Neural cell (in vitro differentiated cells): ENCODE measurements at regions not wholly inside any gene's neighbourhood (a gene's known extent, or its start where the extent isn't known, plus 50 kb on each side); places are given as distances from the start of the nearest gene placed in this dataset.

Experiments used
- H2AFZ ChIP-seq: fragments of 200-600, 300-800 bp; sonication (generic), shearing (Covaris generic); 2 replicates; pipeline ENCODE4 v1.6.0; 2014; ENCODE audit warnings: low read depth, mild to moderate bottlenecking, antibody characterized with exemption, low read length, moderate library complexity
- H3F3A ChIP-seq: fragments of 200-600 bp; shearing (Covaris generic); 2 replicates; pipeline ENCODE4 v1.6.1; 2016; ENCODE audit warnings: mild to moderate bottlenecking, moderate library complexity, mixed read lengths, antibody characterized with exemption, low read length; ENCODE audit not compliant: insufficient read depth, poor library complexity, severe bottlenecking
- H3K27ac ChIP-seq: fragments of 200-600, 300-800 bp; sonication (generic), shearing (Covaris generic); 2 replicates; pipeline ENCODE4 v1.5.1; 2014; ENCODE audit warnings: mild to moderate bottlenecking, low read length, moderate library complexity
- H3K27me3 ChIP-seq: fragments of 300-800, 200-600 bp; sonication (generic), shearing (Covaris generic); 2 replicates; pipeline ENCODE4 v1.6.0; 2014; ENCODE audit warnings: mild to moderate bottlenecking, low read depth, low read length, moderate library complexity; ENCODE audit not compliant: insufficient read depth
- H3K36me3 ChIP-seq: fragments of 300-800, 200-600 bp; sonication (generic), shearing (Covaris generic); 2 replicates; pipeline ENCODE4 v1.5.1; 2014; ENCODE audit warnings: mild to moderate bottlenecking, antibody characterized with exemption, low read length, moderate library complexity; ENCODE audit not compliant: insufficient read depth
- H3K4me2 ChIP-seq: fragments of 300-800, 200-600 bp; sonication (generic), shearing (Covaris generic); 2 replicates; pipeline ENCODE4 v1.6.0; 2014; ENCODE audit warnings: mild to moderate bottlenecking, low read length
- H3K4me3 ChIP-seq: fragments of 300-800, 200-600 bp; sonication (generic), shearing (Covaris generic); 2 replicates; pipeline ENCODE4 v1.5.1; 2014; ENCODE audit warnings: mild to moderate bottlenecking, low read length, moderate library complexity
- H3K79me2 ChIP-seq: fragments of 200-600 bp; shearing (Covaris generic); replicated peaks from 2 replicates; pipeline ENCODE4 v1.6.0; 2014; ENCODE audit warnings: mild to moderate bottlenecking, low read length, moderate library complexity; ENCODE audit not compliant: insufficient read depth
- H3K9ac ChIP-seq: fragments of 300-800, 200-600 bp; sonication (generic), shearing (Covaris generic); 2 replicates; pipeline ENCODE4 v1.6.1; 2016; ENCODE audit warnings: mild to moderate bottlenecking, low read length, mixed read lengths
- H3K9me2 ChIP-seq: fragments of 200-600 bp; shearing (Covaris generic); 2 replicates; pipeline ENCODE4 v1.6.1; 2016; ENCODE audit warnings: mild to moderate bottlenecking, low read length, mixed read lengths; ENCODE audit not compliant: insufficient read depth
- H3K9me3 ChIP-seq: fragments of 200-600, 300-800 bp; sonication (generic), shearing (Covaris generic); 2 replicates; pipeline ENCODE4 v1.6.1; 2016; ENCODE audit warnings: mild to moderate bottlenecking, mixed run types, low read length, moderate library complexity, mixed read lengths
- H4K20me1 ChIP-seq: fragments of 200-600 bp; shearing (Covaris generic); 2 replicates; pipeline ENCODE4 v1.6.1; 2016; ENCODE audit warnings: mild to moderate bottlenecking, mixed run types; ENCODE audit not compliant: insufficient read depth
- CTCF ChIP-seq: fragments of 450-650 bp; IDR thresholded peaks from 2 replicates; pipeline ENCODE4 v1.5.1; 2014; ENCODE audit warnings: antibody characterized with exemption, mild to moderate bottlenecking, moderate library complexity; ENCODE audit not compliant: poor library complexity, severe bottlenecking
- EP300 ChIP-seq: fragments of 450-650 bp; conservative IDR thresholded peaks from 2 replicates; pipeline ENCODE4 v1.6.1; 2014; ENCODE audit warnings: antibody characterized with exemption, mild to moderate bottlenecking, moderate library complexity; ENCODE audit not compliant: poor library complexity, severe bottlenecking
- EZH2 ChIP-seq: fragments of 200-600, 300-800 bp; shearing (Covaris generic), sonication (generic); IDR thresholded peaks from 2 replicates; pipeline ENCODE4 v1.6.1; 2014; ENCODE audit warnings: antibody characterized with exemption, low read length, borderline replicate concordance, mild to moderate bottlenecking; ENCODE audit not compliant: insufficient read depth, poor library complexity, severe bottlenecking
- MXI1 ChIP-seq: fragments of 450-650 bp; conservative IDR thresholded peaks from 2 replicates; pipeline ENCODE4 v1.6.1; 2014; ENCODE audit warnings: antibody characterized with exemption, mild to moderate bottlenecking; ENCODE audit not compliant: poor library complexity, severe bottlenecking
- POLR2AphosphoS5 ChIP-seq: IDR thresholded peaks from 2 replicates; pipeline ENCODE4 v1.6.1; 2012
- RAD21 ChIP-seq: fragments of 450-650 bp; conservative IDR thresholded peaks from 2 replicates; pipeline ENCODE4 v1.6.1; 2014; ENCODE audit warnings: antibody characterized with exemption, mild to moderate bottlenecking, moderate library complexity
- REST ChIP-seq: IDR thresholded peaks from 2 replicates; pipeline ENCODE4 v1.6.1; 2012; ENCODE audit warnings: borderline replicate concordance
- SMC3 ChIP-seq: fragments of 450-650 bp; conservative IDR thresholded peaks from 2 replicates; pipeline ENCODE4 v1.6.1; 2014; ENCODE audit warnings: antibody characterized with exemption, mild to moderate bottlenecking, moderate library complexity; ENCODE audit not compliant: poor library complexity
- TAF1 ChIP-seq: IDR thresholded peaks from 2 replicates; pipeline ENCODE4 v1.6.1; 2012; ENCODE audit warnings: low read depth

- no peaks in the 10 kb centered on the region for H3F3A ChIP-seq
- H3K4me2 ChIP-seq = no peak overlapping the region
- no peaks in the 10 kb centered on the region for H4K20me1 ChIP-seq
- H3K9ac ChIP-seq = no peak overlapping the region
- no peak overlapping the region for H3K27ac ChIP-seq
- no peaks in the 10 kb centered on the region for H3K9me2 ChIP-seq
- H3K79me2 ChIP-seq = no peaks in the 10 kb centered on the region
- no peak overlapping the region for H2AFZ ChIP-seq
- no peak overlapping the region for H3K4me3 ChIP-seq
- H3K36me3 ChIP-seq = no peaks in the 10 kb centered on the region
- no peaks in the 10 kb centered on the region for H3K9me3 ChIP-seq
- TF ChIP-seq REST = no peak
- TF ChIP-seq EP300 = no peak
- TF ChIP-seq MXI1 = no peak
- TF ChIP-seq CTCF = no peak
- TF ChIP-seq RAD21 = no peak
- TF ChIP-seq POLR2AphosphoS5 = no peak
- TF ChIP-seq SMC3 = no peak
- no peak for TF ChIP-seq EZH2
- TF ChIP-seq TAF1 = no peak
- H3K27me3 ChIP-seq = no peaks in the 10 kb centered on the region
Measured at GRCh38 chr20:16216914-16217230, 356.4 kb downstream of the KIF16B start.

- Histone ChIP-seq H3K9ac (no peak overlapping the region), H3K4me2 (no peak overlapping the region), H2AFZ (no peak overlapping the region), H3K79me2 (no peaks in the 10 kb centered on the region), H3K27ac (no peak overlapping the region), H3F3A (no peaks in the 10 kb centered on the region), H3K4me3 (no peak overlapping the region), H3K27me3 (no peaks in the 10 kb centered on the region), H3K9me3 (no peaks in the 10 kb centered on the region), H3K36me3 (no peaks in the 10 kb centered on the region), H3K9me2 (no peaks in the 10 kb centered on the region), H4K20me1 (no peaks in the 10 kb centered on the region)
- TF ChIP-seq RAD21 (no peak), CTCF (no peak)
Measured at GRCh38 chr20:16216227-16216913, 356.9 kb downstream of the KIF16B start.
